Small intestine (tissue), 7 donors: ENCODE measurements at regions not wholly inside any gene's neighbourhood (a gene's known extent, or its start where the extent isn't known, plus 50 kb on each side); places are given as distances from the start of the nearest gene placed in this dataset.

Experiments used
- DNase-seq, 2 donors: peaks; one replicate each; pipeline versions ENCODE4 v3.0.0 to v3.0.0-alpha.2; 2013
- FAIRE-seq: peaks from 2 replicates; lab custom pipeline; 2012; peaks lifted over from hg19 to GRCh38; lab: Jason Lieb, UNC
- H3K27ac ChIP-seq, 3 donors: one replicate each; pipeline ENCODE4 v1.5.1; 2013; ENCODE audit warnings: low read length in 2 of 3, mild to moderate bottlenecking in 2 of 3, control low read depth in 1 of 3, inconsistent platforms in 1 of 3, low read depth in 1 of 3, moderate library complexity in 1 of 3
- H3K27me3 ChIP-seq, 3 donors: one replicate each; pipeline ENCODE4 v1.6.1; 2013; ENCODE audit warnings: low read length in 3 of 3, inconsistent platforms in 1 of 3; ENCODE audit not compliant: control insufficient read depth in 3 of 3, insufficient read depth in 3 of 3
- H3K36me3 ChIP-seq, 3 donors: one replicate each; pipeline ENCODE4 v1.6.1; 2013; ENCODE audit warnings: low read length in 3 of 3, inconsistent platforms in 1 of 3, low read depth in 1 of 3, mild to moderate bottlenecking in 1 of 3, moderate library complexity in 1 of 3; ENCODE audit not compliant: control insufficient read depth in 3 of 3, insufficient read depth in 2 of 3
- H3K4me1 ChIP-seq, 3 donors: one replicate each; pipeline ENCODE4 v1.6.1; 2013; ENCODE audit warnings: low read length in 2 of 3, inconsistent platforms in 1 of 3, low read depth in 1 of 3, mild to moderate bottlenecking in 1 of 3, moderate library complexity in 1 of 3; ENCODE audit not compliant: control insufficient read depth in 3 of 3, insufficient read depth in 2 of 3
- H3K4me3 ChIP-seq, 3 donors: one replicate each; pipeline ENCODE4 v1.5.1; 2013; ENCODE audit warnings: low read length in 3 of 3, control low read depth in 1 of 3, inconsistent platforms in 1 of 3, low read depth in 1 of 3, mild to moderate bottlenecking in 1 of 3, moderate library complexity in 1 of 3
- H3K9me3 ChIP-seq, 2 donors: one replicate each; pipeline ENCODE4 v1.6.1; 2013; ENCODE audit warnings: low read depth in 1 of 2, low read length in 1 of 2; ENCODE audit not compliant: control insufficient read depth in 2 of 2, insufficient read depth in 1 of 2
- WGBS, 3 donors: extraction: QIAGEN DNeasy Blood & Tissue Kit; methylation state at CpG; one replicate each; pipeline ENCODE4 v1.1.7; 2013; 5-methylcytosine and 5-hydroxymethylcytosine counted together
- donor health status: healthy with polysubstance abuse.
- donor health status: control.
- donor health status: control.
- donor health status: Bipolar disorder and iron deficiency.
- donor health status: healthy.

- no peaks in the 10 kb centered on the region for H3K27me3 ChIP-seq
- DNase-seq, result no peak
- FAIRE-seq, result no peak
- 63 to 90% (median 72%) methylated on average over 3 of the region's 3 CpGs for WGBS, 3 donors
- H3K9me3 ChIP-seq, result no peaks in the 10 kb centered on the region
- peaks cover 0 to 13% (median 0%) of the 10 kb centered on the region in 3 donors for H3K4me1 ChIP-seq
- H3K36me3 ChIP-seq, result no peaks in the 10 kb centered on the region
- no peak overlapping the region for H3K4me3 ChIP-seq
- H3K27ac ChIP-seq, result no peak overlapping the region
These were observed 134.3 kb upstream of the SESN3 start for GRCh38 chr11:95365348-95365747.

- no peaks in the 10 kb centered on the region for H3K36me3 ChIP-seq
- no peaks in the 10 kb centered on the region for H3K9me3 ChIP-seq
- peaks cover 0 to 13% (median 0%) of the 10 kb centered on the region in 3 donors for H3K4me1 ChIP-seq
- no peak for FAIRE-seq
- 38 to 66% (median 49%) methylated on average over 4 of the region's 4 CpGs for WGBS, 3 donors
- no peaks in the 10 kb centered on the region for H3K27me3 ChIP-seq
- no peak overlapping the region for H3K4me3 ChIP-seq
- DNase-seq, result peak in 1 of 2 donors; percentile 72
- H3K27ac ChIP-seq, result no peak overlapping the region
These were observed 133.6 kb upstream of the SESN3 start for GRCh38 chr11:95364324-95365295.

GRCh38 chr11:95363708-95364107, 132.7 kb upstream of the SESN3 start:
- Histone ChIP-seq H3K27me3 (no peaks in the 10 kb centered on the region), H3K9me3 (no peaks in the 10 kb centered on the region), H3K4me1 (peaks cover 0 to 13% (median 0%) of the 10 kb centered on the region in 3 donors), H3K27ac (no peak overlapping the region), H3K4me3 (no peak overlapping the region), H3K36me3 (no peaks in the 10 kb centered on the region)
- WGBS, 3 donors, result 79 to 90% (median 89%) methylated on average over 8 of the region's 8 CpGs
- DNase-seq (no peak), FAIRE-seq (no peak)

- Histone ChIP-seq H3K27ac (no peak overlapping the region), H3K36me3 (no peaks in the 10 kb centered on the region), H3K4me3 (no peak overlapping the region), H3K9me3 (no peaks in the 10 kb centered on the region), H3K27me3 (no peaks in the 10 kb centered on the region), H3K4me1 (peaks cover 0 to 13% (median 0%) of the 10 kb centered on the region in 3 donors)
- DNase-seq (no peak), FAIRE-seq (no peak)
- WGBS, 3 donors, result 58 to 68% (median 66%) methylated on average over 3 of the region's 3 CpGs
These were observed 132.2 kb upstream of the SESN3 start for GRCh38 chr11:95363164-95363563.

GRCh38 chr11:95361180-95361579, 130.2 kb upstream of the SESN3 start:
- FAIRE-seq (no peak), DNase-seq (no peak)
- H3K4me1 ChIP-seq, result peaks cover 0 to 18% (median 0%) of the 10 kb centered on the region in 3 donors
- H3K27ac ChIP-seq, result no peak overlapping the region
- 86 to 96% (median 94%) methylated on average over 2 of the region's 2 CpGs for WGBS, 3 donors
- H3K9me3 ChIP-seq, result no peaks in the 10 kb centered on the region
- no peak overlapping the region for H3K4me3 ChIP-seq
- H3K27me3 ChIP-seq, result no peaks in the 10 kb centered on the region
- H3K36me3 ChIP-seq, result no peaks in the 10 kb centered on the region

- FAIRE-seq, result no peak
- DNase-seq, result no peak
- no peaks in the 10 kb centered on the region for H3K36me3 ChIP-seq
- WGBS, 3 donors, result 92 to 95% (median 95%) methylated on average over 8 of the region's 8 CpGs
- H3K4me3 ChIP-seq, result no peak overlapping the region
- no peak overlapping the region for H3K27ac ChIP-seq
- H3K9me3 ChIP-seq, result no peaks in the 10 kb centered on the region
- H3K4me1 ChIP-seq, result peaks cover 0 to 18% (median 0%) of the 10 kb centered on the region in 3 donors
- no peaks in the 10 kb centered on the region for H3K27me3 ChIP-seq
These were observed 129.5 kb upstream of the SESN3 start for GRCh38 chr11:95360377-95361075.

GRCh38 chr11:95359756-95360155, 128.8 kb upstream of the SESN3 start:
- Histone ChIP-seq H3K4me1 (peaks cover 0 to 14% (median 0%) of the 10 kb centered on the region in 3 donors), H3K4me3 (no peak overlapping the region), H3K27ac (no peak overlapping the region), H3K27me3 (no peaks in the 10 kb centered on the region), H3K36me3 (no peaks in the 10 kb centered on the region), H3K9me3 (no peaks in the 10 kb centered on the region)
- no peak for DNase-seq
- WGBS, 3 donors, result 80 to 88% (median 82%) methylated on average over 2 of the region's 2 CpGs
- FAIRE-seq, result no peak

GRCh38 chr11:95359341-95359663, 128.3 kb upstream of the SESN3 start:
- Histone ChIP-seq H3K36me3 (no peaks in the 10 kb centered on the region), H3K27ac (no peak overlapping the region), H3K27me3 (no peaks in the 10 kb centered on the region), H3K4me3 (no peak overlapping the region), H3K4me1 (peaks cover 0 to 12% (median 0%) of the 10 kb centered on the region in 3 donors), H3K9me3 (no peaks in the 10 kb centered on the region)
- FAIRE-seq, result no peak
- no peak for DNase-seq
- WGBS, 3 donors, result 84 to 100% (median 100%) methylated on average over 1 of the region's 1 CpG
